ENCODE measurements at regions not wholly inside any gene's neighbourhood (a gene's known extent, or its start where the extent isn't known, plus 50 kb on each side); places are given as distances from the start of the nearest gene placed in this dataset.
A peak's percentile ranks its signal among the peaks of the same experiment; 100 is the strongest.

GRCh38 chr5:68445257-68446069 lies 229.9 kb downstream of the PIK3R1 start:
- intact Hi-C loops (cut with DNase I; ENCODE audit: low total_unique reads): no loop called here
- WGBS, 2 donors: 70 to 76% methylated on average over 6 of the region's 6 CpGs

DNA sequence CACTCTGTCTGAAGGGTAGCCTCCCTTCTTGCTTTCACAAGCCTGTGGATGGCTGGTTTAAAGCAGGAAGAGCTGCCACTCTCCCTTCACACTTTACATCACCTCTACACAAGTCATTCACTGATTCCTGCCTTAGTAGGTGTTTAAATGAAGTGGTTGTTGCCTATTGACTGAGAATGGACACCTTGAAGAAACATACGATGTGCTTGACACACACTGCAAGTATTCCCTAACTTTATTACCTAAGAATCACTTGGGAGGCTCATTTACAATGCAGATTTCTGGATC lies 230.5 kb downstream of the PIK3R1 start:
- no peak for TF ChIP-seq CTCF (IDR thresholded peaks at IDR 0.05)
- no peak for TF ChIP-seq POLR2A (IDR thresholded peaks at IDR 0.05)
- WGBS, 2 donors: 66 to 85% methylated on average over 1 of the region's 1 CpG
- intact Hi-C loops (cut with DNase I; ENCODE audit: low total_unique reads): no loop called here

More at GRCh38 chr5:68445257-68446069, 229.9 kb downstream of the PIK3R1 start:
- no peak for DNase-seq (ENCODE audit: low spot score in 2 of 2)
- TF ChIP-seq CTCF (IDR thresholded peaks at IDR 0.05) (no peak), POLR2A (IDR thresholded peaks at IDR 0.05) (no peak)
- no peak overlapping the region for H3K4me3 ChIP-seq (ENCODE audit: low read depth, poor library complexity, severe bottlenecking)

GRCh38 chr5:68446487-68446894 lies 230.9 kb downstream of the PIK3R1 start:
- WGBS, 2 donors: 84 to 89% methylated on average over 1 of the region's 1 CpG
- intact Hi-C loops (cut with DNase I; ENCODE audit: low total_unique reads): no loop called here

More for the DNA sequence above, 230.5 kb downstream of the PIK3R1 start:
- no peak for DNase-seq (ENCODE audit: low spot score in 2 of 2)
- no peak overlapping the region for H3K4me3 ChIP-seq (ENCODE audit: low read depth, poor library complexity, severe bottlenecking)

GRCh38 chr5:68447136-68447929 lies 231.8 kb downstream of the PIK3R1 start:
- TF ChIP-seq POLR2A (IDR thresholded peaks at IDR 0.05): no peak
- no peak for TF ChIP-seq CTCF (IDR thresholded peaks at IDR 0.05)
- no peak overlapping the region for H3K4me3 ChIP-seq (ENCODE audit: low read depth, poor library complexity, severe bottlenecking)
- DNase-seq (ENCODE audit: low spot score in 2 of 2): no peak
- 90 to 94% methylated on average over 6 of the region's 6 CpGs for WGBS, 2 donors
- intact Hi-C loops (cut with DNase I; ENCODE audit: low total_unique reads): no loop called here

More at GRCh38 chr5:68446487-68446894, 230.9 kb downstream of the PIK3R1 start:
- no peak overlapping the region for H3K4me3 ChIP-seq (ENCODE audit: low read depth, poor library complexity, severe bottlenecking)
- DNase-seq (ENCODE audit: low spot score in 2 of 2): no peak
- TF ChIP-seq POLR2A (IDR thresholded peaks at IDR 0.05) (no peak), CTCF (IDR thresholded peaks at IDR 0.05) (no peak)

GRCh38 chr5:68449380-68449779 lies 233.8 kb downstream of the PIK3R1 start:
- intact Hi-C loops (cut with DNase I; ENCODE audit: low total_unique reads): no loop called here
- TF ChIP-seq POLR2A (IDR thresholded peaks at IDR 0.05): no peak
- no peak for TF ChIP-seq CTCF (IDR thresholded peaks at IDR 0.05)
- WGBS, 2 donors: 63 to 69% methylated on average over 3 of the region's 3 CpGs
- peak in 1 of 2 donors; percentile 31 for DNase-seq (ENCODE audit: low spot score in 2 of 2)
- no peak overlapping the region for H3K4me3 ChIP-seq (ENCODE audit: low read depth, poor library complexity, severe bottlenecking)

Measured in lower leg skin (tissue), 4 donors.